Muscle layer of duodenum (tissue), 2 donors: ENCODE measurements at regions not wholly inside any gene's neighbourhood (a gene's known extent, or its start where the extent isn't known, plus 50 kb on each side); places are given as distances from the start of the nearest gene placed in this dataset.

Source experiments
- H3K27ac ChIP-seq: one replicate; pipeline ENCODE4 v1.7.0; 2013; ENCODE audit warnings: mild to moderate bottlenecking, low read length
- H3K27me3 ChIP-seq: one replicate; pipeline ENCODE4 v1.7.0; 2013; ENCODE audit warnings: low read depth, mild to moderate bottlenecking, control low read depth, low read length
- H3K36me3 ChIP-seq, 2 donors: one replicate each; pipeline ENCODE4 v1.7.0; 2013; ENCODE audit warnings: low read length in 2 of 2, control low read depth in 1 of 2, mild to moderate bottlenecking in 1 of 2; ENCODE audit not compliant: insufficient read depth in 2 of 2, control insufficient read depth in 1 of 2
- H3K4me1 ChIP-seq, 2 donors: one replicate each; pipeline ENCODE4 v1.7.0; 2013; ENCODE audit warnings: low read length in 2 of 2, mild to moderate bottlenecking in 2 of 2, control low read depth in 1 of 2, moderate library complexity in 1 of 2; ENCODE audit not compliant: insufficient read depth in 2 of 2, control insufficient read depth in 1 of 2
- H3K4me3 ChIP-seq, 2 donors: one replicate each; pipeline ENCODE4 v1.7.0; 2013; ENCODE audit warnings: low read length in 2 of 2, low read depth in 1 of 2, mild to moderate bottlenecking in 1 of 2
- H3K9me3 ChIP-seq, 2 donors: one replicate each; pipeline ENCODE4 v1.7.0; 2013; ENCODE audit warnings: low read length in 2 of 2, control low read depth in 1 of 2, mild to moderate bottlenecking in 1 of 2; ENCODE audit not compliant: control insufficient read depth in 1 of 2
- donor health status: healthy.

DNA sequence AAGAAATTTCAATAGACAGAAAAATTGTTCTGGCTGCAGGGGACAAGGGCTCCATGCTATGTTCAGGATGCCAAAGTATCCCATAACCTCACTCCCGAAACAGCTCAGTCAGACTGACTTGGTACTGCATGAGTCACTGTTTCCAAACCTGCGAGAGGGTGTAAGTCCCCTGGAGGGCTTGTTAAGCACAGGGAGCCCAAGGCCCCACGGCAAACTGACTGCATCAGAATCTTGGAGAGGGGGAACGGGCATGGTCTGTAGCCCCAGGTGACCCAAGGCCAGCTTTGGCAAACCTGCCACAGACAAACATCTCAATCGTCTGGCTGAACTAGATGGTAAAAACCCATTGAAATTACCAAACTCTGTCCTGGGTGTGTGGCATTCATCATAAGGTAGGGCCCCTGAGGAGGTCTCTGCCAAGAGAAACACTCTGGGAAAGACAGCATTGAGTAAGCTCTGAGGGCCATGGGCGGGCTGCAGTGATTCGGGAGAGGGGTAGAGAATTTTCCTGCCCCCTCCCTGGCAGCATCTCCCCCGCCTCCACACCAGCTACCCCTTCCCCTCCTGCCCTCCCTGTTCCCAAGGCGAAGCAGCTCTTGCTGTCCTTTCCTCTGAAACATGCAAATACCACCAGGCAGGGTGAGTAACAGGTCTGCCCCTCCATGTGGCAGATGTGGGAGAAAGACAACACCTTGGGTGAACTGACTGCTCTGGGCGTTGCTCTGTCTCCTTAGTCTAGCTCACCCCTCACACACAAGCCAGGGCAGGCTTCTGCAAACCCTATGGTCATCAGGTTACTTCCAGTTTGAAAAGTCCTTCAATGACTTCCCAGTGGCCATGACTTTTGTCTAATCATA, 274.7 kb upstream of the SIX2 start:
- Histone ChIP-seq H3K27me3 (no peaks in the 10 kb centered on the region), H3K36me3 (no peaks in the 10 kb centered on the region), H3K27ac (no peak overlapping the region), H3K4me1 (no peaks in the 10 kb centered on the region), H3K4me3 (no peak overlapping the region), H3K9me3 (no peaks in the 10 kb centered on the region)

DNA sequence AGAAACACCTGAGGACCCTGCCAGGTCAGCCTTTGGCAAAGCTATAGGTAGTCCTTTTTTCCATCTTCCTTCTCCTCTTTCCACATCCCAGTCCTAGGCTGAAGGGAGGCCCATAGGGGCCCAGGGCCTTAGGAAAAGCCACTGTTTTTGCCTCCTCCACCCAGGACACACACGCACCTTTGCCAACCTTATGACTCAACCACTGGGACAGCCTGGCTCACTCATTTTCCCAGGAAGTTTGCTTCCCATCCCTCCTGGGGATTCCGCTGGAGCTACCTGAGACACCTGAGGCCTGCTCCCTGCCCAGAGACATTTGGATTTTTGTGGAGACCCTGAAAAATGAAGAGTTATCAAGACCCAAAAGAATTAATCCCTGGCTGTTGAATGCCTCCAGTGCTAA, 273.4 kb upstream of the SIX2 start:
- Histone ChIP-seq H3K4me3 (no peak overlapping the region), H3K9me3 (no peaks in the 10 kb centered on the region), H3K36me3 (no peaks in the 10 kb centered on the region), H3K27me3 (no peaks in the 10 kb centered on the region), H3K4me1 (no peaks in the 10 kb centered on the region), H3K27ac (no peak overlapping the region)

DNA sequence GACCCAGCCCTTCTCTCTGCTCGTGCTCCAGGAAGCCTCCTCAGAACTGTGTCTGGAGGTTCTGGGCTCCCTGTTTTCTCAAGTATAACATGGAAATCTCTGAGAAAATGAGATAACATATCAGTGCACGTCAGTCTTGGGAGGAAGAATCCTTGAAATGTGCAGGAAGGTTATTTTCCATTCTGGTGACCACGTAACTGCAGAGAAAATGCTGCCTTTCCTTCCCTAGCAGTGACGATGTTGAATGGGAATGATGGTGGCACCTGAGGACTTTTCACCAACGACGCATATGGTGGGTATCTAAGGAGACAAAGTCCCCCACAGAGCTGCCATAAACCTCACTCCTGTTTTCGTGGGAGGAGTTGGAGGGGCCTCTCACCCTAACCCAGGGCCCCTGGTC, 272.1 kb upstream of the SIX2 start:
- Histone ChIP-seq H3K36me3 (no peaks in the 10 kb centered on the region), H3K27ac (no peak overlapping the region), H3K27me3 (no peaks in the 10 kb centered on the region), H3K4me1 (no peaks in the 10 kb centered on the region), H3K9me3 (no peaks in the 10 kb centered on the region), H3K4me3 (no peak overlapping the region)

DNA sequence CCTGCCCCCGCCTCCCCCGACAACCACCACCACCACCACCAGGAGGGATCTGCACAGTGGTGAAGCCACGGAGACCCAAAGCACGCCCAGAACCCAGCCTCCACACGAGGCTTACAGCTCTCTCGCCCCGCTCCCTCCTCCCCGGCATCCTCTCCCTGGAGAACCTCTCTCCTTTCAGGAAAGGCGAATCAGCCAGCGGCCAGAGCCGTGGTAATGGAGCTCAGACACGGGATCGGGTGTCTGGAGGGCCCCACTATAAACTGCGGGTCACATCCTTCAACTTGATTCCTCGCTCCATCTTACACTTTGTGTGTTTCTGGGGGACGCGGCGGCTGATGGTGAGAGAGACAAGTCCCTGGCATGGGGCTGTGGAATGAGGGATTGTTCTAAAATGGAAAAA, 271.5 kb upstream of the SIX2 start:
- Histone ChIP-seq H3K4me1 (no peaks in the 10 kb centered on the region), H3K4me3 (no peak overlapping the region), H3K36me3 (no peaks in the 10 kb centered on the region), H3K27me3 (no peaks in the 10 kb centered on the region), H3K27ac (no peak overlapping the region), H3K9me3 (no peaks in the 10 kb centered on the region)

DNA sequence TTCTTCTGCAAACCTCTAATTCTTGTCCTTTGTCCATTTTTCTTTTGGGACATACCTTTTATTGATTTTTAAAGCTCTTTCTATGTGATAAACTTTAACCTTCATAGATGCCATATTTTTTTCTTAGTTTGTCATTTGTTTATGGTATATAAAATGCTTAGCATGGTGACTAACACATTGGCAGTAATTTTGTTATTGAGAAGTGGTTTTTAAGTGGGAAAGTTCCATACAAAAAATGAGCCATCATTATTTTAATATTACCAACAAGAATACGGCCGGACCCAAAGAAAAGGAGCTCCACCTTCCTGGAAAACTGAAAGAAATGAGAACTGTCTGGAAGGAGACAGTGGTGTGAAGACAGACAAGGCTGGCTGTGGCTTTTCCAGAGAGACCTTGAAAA, 270.1 kb upstream of the SIX2 start:
- Histone ChIP-seq H3K27ac (no peak overlapping the region), H3K36me3 (no peaks in the 10 kb centered on the region), H3K9me3 (no peaks in the 10 kb centered on the region), H3K4me3 (no peak overlapping the region), H3K4me1 (no peaks in the 10 kb centered on the region), H3K27me3 (no peaks in the 10 kb centered on the region)

DNA sequence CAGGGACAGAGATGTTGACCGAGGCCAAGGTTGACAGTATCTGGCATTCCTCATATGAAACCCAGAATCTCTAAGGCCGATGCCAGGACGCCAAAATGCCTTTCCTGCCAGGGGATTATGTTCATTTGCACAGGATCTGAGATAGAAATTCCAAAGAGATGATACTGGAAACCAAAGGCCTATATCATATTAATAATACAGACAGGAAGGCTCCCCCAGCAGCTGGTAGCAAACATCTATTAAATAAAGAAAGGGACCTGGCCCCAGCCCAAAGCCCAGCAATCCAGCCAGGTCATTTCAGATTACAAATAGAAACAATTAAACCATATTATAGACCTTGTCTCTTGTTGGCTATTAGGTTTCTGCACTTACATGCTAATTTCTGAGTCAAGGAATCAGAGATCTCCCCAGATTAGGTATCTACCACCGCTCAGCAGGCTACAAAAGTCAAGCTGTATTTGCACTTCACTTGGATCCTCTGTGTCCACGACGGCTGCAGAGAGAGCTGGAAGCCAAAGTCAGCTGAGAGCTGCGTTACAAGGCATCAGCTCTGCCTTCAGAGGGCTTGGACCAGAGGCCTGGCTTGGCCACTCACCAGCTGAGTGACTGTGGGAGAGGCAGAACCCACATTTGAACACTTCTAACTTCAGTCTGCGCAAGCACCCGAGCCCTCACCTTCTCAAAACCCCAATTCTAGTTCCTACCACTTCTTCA, 269.3 kb upstream of the SIX2 start:
- H3K4me1 ChIP-seq = no peaks in the 10 kb centered on the region
- H3K27me3 ChIP-seq = no peaks in the 10 kb centered on the region
- H3K9me3 ChIP-seq = no peaks in the 10 kb centered on the region
- no peak overlapping the region for H3K27ac ChIP-seq
- H3K36me3 ChIP-seq = no peaks in the 10 kb centered on the region
- H3K4me3 ChIP-seq = no peak overlapping the region

DNA sequence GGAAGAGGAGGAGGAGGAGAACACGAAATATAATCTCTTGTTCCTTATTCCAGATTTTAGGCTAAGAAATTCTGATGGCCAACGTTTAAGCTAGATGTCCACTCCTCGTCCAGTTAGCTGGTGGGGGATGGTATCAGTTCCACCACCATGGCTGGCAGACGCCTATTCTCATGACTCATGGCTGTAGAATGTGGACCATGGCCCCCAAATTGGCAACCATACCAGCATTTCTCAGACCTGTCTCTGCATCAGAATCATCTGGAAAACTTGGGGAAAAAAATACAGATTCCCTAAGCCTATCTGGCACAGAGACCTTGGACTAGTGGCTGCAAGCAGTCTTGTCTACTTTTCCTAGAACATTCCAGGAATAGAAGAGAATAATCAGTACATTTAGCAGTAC, 267.7 kb upstream of the SIX2 start:
- H3K27ac ChIP-seq = no peak overlapping the region
- no peaks in the 10 kb centered on the region for H3K36me3 ChIP-seq
- H3K9me3 ChIP-seq = no peaks in the 10 kb centered on the region
- H3K4me1 ChIP-seq = no peaks in the 10 kb centered on the region
- H3K27me3 ChIP-seq = no peaks in the 10 kb centered on the region
- H3K4me3 ChIP-seq = no peak overlapping the region

DNA sequence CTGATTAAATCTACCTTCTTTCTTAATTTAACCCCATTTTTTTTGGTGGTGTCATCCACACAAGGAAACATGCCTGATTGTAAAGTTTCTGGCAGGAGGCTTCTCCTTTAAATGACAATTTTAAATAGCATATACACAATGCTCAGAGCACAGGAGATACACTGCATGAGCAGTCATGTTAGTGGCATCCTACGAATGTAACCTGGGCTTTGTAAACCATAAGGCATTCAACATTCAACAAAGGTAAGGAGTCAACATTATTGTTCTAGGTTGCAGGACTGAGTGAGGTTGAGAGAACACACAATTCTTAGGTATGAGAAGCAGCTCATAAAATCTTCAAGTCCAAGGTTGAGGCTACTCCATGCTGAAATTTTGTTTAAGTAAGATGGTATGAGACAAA, 266.6 kb upstream of the SIX2 start:
- Histone ChIP-seq H3K27ac (no peak overlapping the region), H3K36me3 (no peaks in the 10 kb centered on the region), H3K4me1 (no peaks in the 10 kb centered on the region), H3K27me3 (no peaks in the 10 kb centered on the region), H3K9me3 (no peaks in the 10 kb centered on the region), H3K4me3 (no peak overlapping the region)

DNA sequence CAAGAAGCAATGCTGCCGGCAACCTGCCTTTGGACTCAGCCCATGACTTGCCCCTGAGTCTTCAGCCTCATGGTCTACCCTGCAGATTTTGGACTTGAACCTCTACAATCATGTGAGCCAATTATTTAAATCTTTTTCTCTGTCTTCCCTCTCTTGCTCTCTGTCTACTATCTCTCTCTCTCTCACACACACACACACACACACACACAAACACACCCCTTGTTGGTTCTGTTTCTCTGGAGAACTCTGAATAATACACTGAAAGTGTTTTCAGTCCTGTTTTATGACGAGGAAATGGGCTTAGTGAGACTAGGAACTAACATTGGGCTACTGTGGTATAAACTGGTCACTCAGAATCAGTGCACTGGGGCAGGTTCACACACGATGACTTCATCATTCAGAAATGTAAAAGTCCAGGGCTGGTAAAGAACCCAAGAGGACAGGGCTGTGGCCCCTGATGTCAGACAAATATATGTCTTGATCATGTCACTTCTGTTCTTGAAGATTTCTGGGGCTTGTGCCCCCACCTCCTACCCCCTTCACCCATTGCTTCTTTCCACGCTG, 266.1 kb upstream of the SIX2 start:
- no peak overlapping the region for H3K4me3 ChIP-seq

DNA sequence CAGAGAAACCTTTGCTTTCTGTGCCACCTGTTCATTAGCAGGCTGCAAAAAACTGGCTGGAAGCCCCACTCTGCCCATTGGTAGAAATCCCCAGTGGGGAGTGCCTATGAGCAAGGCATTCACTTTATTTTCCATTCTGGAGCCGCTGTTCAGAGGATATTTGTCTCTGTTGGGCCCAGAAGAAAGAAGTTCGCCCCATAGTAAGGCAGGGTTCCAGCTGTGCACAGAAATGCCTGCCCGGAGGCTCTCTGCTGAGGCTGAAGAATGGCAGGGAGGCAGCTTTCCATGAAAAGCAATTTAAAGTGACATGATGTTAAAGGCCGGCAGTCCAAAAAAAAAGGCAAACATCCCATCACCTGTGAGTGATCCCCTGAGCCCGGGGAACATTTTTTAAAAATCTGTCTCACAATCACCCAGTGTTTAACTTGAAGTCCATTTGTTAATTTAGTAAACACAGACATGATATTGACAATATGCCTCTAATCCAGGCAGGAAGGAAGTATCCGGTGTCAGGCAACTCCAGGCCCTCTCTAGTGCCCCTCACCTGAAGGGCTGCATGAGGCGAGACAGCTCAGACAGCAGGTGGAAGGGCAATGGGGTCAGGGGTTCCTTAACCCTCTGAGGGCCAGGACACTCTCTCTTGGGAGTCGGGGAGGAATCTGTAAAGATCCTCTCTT, 265.1 kb upstream of the SIX2 start:
- Histone ChIP-seq H3K9me3 (no peaks in the 10 kb centered on the region), H3K27ac (no peak overlapping the region), H3K36me3 (no peaks in the 10 kb centered on the region)

More for the DNA sequence above, 266.1 kb upstream of the SIX2 start:
- Histone ChIP-seq H3K27ac (no peak overlapping the region), H3K27me3 (no peaks in the 10 kb centered on the region), H3K36me3 (no peaks in the 10 kb centered on the region), H3K4me1 (no peaks in the 10 kb centered on the region), H3K9me3 (no peaks in the 10 kb centered on the region)

More for the DNA sequence above, 265.1 kb upstream of the SIX2 start:
- H3K4me1 ChIP-seq = no peaks in the 10 kb centered on the region
- H3K27me3 ChIP-seq = no peaks in the 10 kb centered on the region
- H3K4me3 ChIP-seq = no peak overlapping the region
